OCI-LY7 (cell line): ENCODE measurements at regions not wholly inside any gene's neighbourhood (a gene's known extent, or its start where the extent isn't known, plus 50 kb on each side); places are given as distances from the start of the nearest gene placed in this dataset.

Experiments used
- BruUV-seq: library from RNA; stranded (reverse); fragments of 400-500 nt; replicated peaks from 2 replicates; lab custom pipeline; 2021; lab: Mats Ljungman, UMichigan
- CTCF ChIA-PET: fragments of 300-600 bp; sonication (Branson Sonifier 250); formaldehyde crosslinking; loops from one replicate; lab custom pipeline; 2022; ENCODE audit warnings: antibody characterized with exemption; ENCODE audit not compliant: unreplicated experiment; lab: Charles Lee
- POLR2A ChIA-PET: fragments of 300-600 bp; sonication (Branson Sonifier 250); formaldehyde crosslinking; loops from one replicate; lab custom pipeline; 2022; ENCODE audit warnings: antibody characterized with exemption; lab: Charles Lee
- DNase-seq: peaks from one replicate; pipeline ENCODE4 v3.0.0-alpha.2; 2015; ENCODE audit warnings: low spot score
- H2AFZ ChIP-seq: fragments of 200-600 bp; sonication (generic), shearing (Covaris generic); 2 replicates; pipeline ENCODE4 v1.6.1; 2014; ENCODE audit warnings: mild to moderate bottlenecking, antibody characterized with exemption, low read length, moderate library complexity
- H3K27ac ChIP-seq: fragments of 200-600 bp; sonication (generic); 2 replicates; pipeline ENCODE4 v1.5.1; 2014; ENCODE audit warnings: mixed run types, low read depth, mild to moderate bottlenecking, moderate library complexity, low read length, inconsistent platforms; ENCODE audit not compliant: poor library complexity, severe bottlenecking
- H3K36me3 ChIP-seq: fragments of 200-600 bp; sonication (generic); 2 replicates; pipeline ENCODE4 v1.6.1; 2014; ENCODE audit warnings: mild to moderate bottlenecking, antibody characterized with exemption, low read length, moderate library complexity, mixed read lengths; ENCODE audit not compliant: insufficient read depth
- H3K4me1 ChIP-seq: fragments of 200-600 bp; sonication (generic); 2 replicates; pipeline ENCODE4 v1.5.1; 2014; ENCODE audit warnings: mild to moderate bottlenecking, low read length; ENCODE audit not compliant: insufficient read depth, poor library complexity, severe bottlenecking
- H3K4me2 ChIP-seq: fragments of 200-600 bp; sonication (generic); 2 replicates; pipeline ENCODE4 v1.6.1; 2014; ENCODE audit warnings: mild to moderate bottlenecking, low read length
- H3K4me3 ChIP-seq: fragments of 200-600 bp; sonication (generic); 2 replicates; pipeline ENCODE4 v1.5.1; 2014; ENCODE audit warnings: mild to moderate bottlenecking, low read depth, low read length; ENCODE audit not compliant: poor library complexity, severe bottlenecking
- H3K79me2 ChIP-seq: fragments of 200-600 bp; sonication (generic); 2 replicates; pipeline ENCODE4 v1.6.1; 2016; ENCODE audit warnings: low read depth, mild to moderate bottlenecking, low read length, moderate library complexity, mixed read lengths; ENCODE audit not compliant: insufficient read depth
- H3K9me2 ChIP-seq: fragments of 200-600 bp; sonication (generic); 2 replicates; pipeline ENCODE4 v1.6.1; 2016; ENCODE audit warnings: mild to moderate bottlenecking, low read length, mixed read lengths; ENCODE audit not compliant: insufficient read depth
- H3K9me3 ChIP-seq: fragments of 200-600 bp; sonication (generic); 2 replicates; pipeline ENCODE4 v1.6.1; 2014; ENCODE audit warnings: mild to moderate bottlenecking, mixed run types, low read length, mixed read lengths
- H4K20me1 ChIP-seq: fragments of 200-600 bp; sonication (generic); 2 replicates; pipeline ENCODE4 v1.6.1; 2014; ENCODE audit warnings: mild to moderate bottlenecking, antibody characterized with exemption, low read length, moderate library complexity, mixed read lengths; ENCODE audit not compliant: insufficient read depth
- EZH2phosphoT487 ChIP-seq: fragments of 200-600 bp; sonication (generic); IDR thresholded peaks from 2 replicates; pipeline ENCODE4 v1.6.1; 2018; ENCODE audit warnings: low read depth, borderline replicate concordance, mild to moderate bottlenecking, mixed run types, antibody characterized with exemption, low read length, moderate library complexity, mixed read lengths
- intact Hi-C: fragments of 100-400 bp; cut with micrococcal nuclease; formaldehyde crosslinking; loops from one replicate; pipeline ENCODE4 v1.10.0; 2022; ENCODE audit not compliant: unreplicated experiment
- TF ChIP-seq, protein P1 (sequence below): fragments of 200-600 bp; sonication (generic); conservative IDR thresholded peaks from 2 replicates; pipeline ENCODE4 v1.5.1; 2014; ENCODE audit warnings: mild to moderate bottlenecking, antibody characterized with exemption, low read length, moderate library complexity, mixed read lengths

- H4K20me1 ChIP-seq: no peaks in the 10 kb centered on the region
- no peaks in the 10 kb centered on the region for H3K79me2 ChIP-seq
- no peak for TF ChIP-seq EZH2phosphoT487
- TF ChIP-seq, protein P1, sequence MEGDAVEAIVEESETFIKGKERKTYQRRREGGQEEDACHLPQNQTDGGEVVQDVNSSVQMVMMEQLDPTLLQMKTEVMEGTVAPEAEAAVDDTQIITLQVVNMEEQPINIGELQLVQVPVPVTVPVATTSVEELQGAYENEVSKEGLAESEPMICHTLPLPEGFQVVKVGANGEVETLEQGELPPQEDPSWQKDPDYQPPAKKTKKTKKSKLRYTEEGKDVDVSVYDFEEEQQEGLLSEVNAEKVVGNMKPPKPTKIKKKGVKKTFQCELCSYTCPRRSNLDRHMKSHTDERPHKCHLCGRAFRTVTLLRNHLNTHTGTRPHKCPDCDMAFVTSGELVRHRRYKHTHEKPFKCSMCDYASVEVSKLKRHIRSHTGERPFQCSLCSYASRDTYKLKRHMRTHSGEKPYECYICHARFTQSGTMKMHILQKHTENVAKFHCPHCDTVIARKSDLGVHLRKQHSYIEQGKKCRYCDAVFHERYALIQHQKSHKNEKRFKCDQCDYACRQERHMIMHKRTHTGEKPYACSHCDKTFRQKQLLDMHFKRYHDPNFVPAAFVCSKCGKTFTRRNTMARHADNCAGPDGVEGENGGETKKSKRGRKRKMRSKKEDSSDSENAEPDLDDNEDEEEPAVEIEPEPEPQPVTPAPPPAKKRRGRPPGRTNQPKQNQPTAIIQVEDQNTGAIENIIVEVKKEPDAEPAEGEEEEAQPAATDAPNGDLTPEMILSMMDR: no peak
- H2AFZ ChIP-seq: no peak overlapping the region
- no peaks in the 10 kb centered on the region for H3K9me2 ChIP-seq
- no peak overlapping the region for H3K4me3 ChIP-seq
- H3K27ac ChIP-seq: no peak overlapping the region
- H3K4me1 ChIP-seq: no peaks in the 10 kb centered on the region
- no peaks in the 10 kb centered on the region for H3K36me3 ChIP-seq
- DNase-seq: no peak
- H3K9me3 ChIP-seq: no peaks in the 10 kb centered on the region
- intact Hi-C loops: no loop called here
- ChIA-PET CTCF (no interaction called here), POLR2A (no interaction called here)
- no peak overlapping the region for H3K4me2 ChIP-seq
- BruUV-seq: no TSS peak
Measured at GRCh38 chr10:45152726-45153125, 152.0 kb downstream of the ZNF22 start.

DNA sequence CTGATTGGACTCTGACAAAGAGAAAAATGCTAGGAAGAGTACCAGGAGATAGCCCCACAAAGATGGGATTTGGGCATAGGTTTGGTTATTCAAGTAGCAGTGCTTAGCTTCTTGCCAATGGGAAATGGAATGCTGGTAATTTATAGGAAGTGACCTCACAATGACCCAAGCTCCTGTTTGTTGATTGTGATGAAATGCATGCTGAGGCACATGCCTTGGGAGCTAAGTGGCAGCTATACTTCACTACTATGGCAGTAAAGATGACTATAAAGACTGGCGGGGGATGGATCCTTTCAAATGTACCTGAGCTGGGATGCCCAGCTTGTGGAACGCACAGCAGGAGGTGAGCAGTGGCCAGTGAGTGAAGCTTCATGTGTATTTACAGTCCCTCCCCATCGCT lies 153.8 kb downstream of the ZNF22 start:
- Histone ChIP-seq H2AFZ (no peak overlapping the region), H3K4me1 (no peaks in the 10 kb centered on the region), H3K36me3 (no peaks in the 10 kb centered on the region), H4K20me1 (no peaks in the 10 kb centered on the region), H3K9me2 (no peaks in the 10 kb centered on the region), H3K79me2 (no peaks in the 10 kb centered on the region), H3K4me3 (no peak overlapping the region), H3K4me2 (no peak overlapping the region), H3K9me3 (no peaks in the 10 kb centered on the region), H3K27ac (no peak overlapping the region)
- intact Hi-C loops: no loop called here
- DNase-seq: no peak
- BruUV-seq: no TSS peak
- ChIA-PET CTCF (no interaction called here), POLR2A (no interaction called here)
- TF ChIP-seq, protein P1: no peak
- TF ChIP-seq EZH2phosphoT487: no peak

DNA sequence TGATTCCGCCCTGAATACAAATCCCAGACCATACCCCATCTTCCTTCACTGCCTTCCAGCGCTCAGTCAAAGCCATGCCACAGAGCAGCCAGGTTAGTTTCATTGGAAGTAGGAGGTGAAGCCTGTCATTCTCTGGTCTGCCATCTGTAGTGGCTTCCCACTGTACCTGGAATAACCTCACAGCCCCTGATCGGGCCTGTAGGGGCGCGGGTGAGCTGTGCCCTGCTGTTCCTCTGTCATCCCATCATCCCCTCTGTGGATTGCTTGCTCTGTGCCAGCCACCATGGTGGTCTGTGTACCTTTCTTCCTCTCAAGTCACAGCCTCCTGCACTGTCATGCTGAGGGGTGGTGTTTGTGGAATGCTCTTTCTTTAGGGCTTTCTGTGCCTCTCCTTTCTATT lies 155.1 kb downstream of the ZNF22 start:
- no peak overlapping the region for H3K27ac ChIP-seq
- H3K4me3 ChIP-seq: no peak overlapping the region
- no peak for DNase-seq
- BruUV-seq: no TSS peak
- H2AFZ ChIP-seq: no peak overlapping the region
- no peaks in the 10 kb centered on the region for H3K9me2 ChIP-seq
- ChIA-PET POLR2A (no interaction called here), CTCF (no interaction called here)
- intact Hi-C loops: no loop called here
- no peaks in the 10 kb centered on the region for H3K79me2 ChIP-seq
- no peaks in the 10 kb centered on the region for H4K20me1 ChIP-seq
- TF ChIP-seq, protein P1: no peak
- no peak for TF ChIP-seq EZH2phosphoT487
- no peaks in the 10 kb centered on the region for H3K36me3 ChIP-seq
- no peak overlapping the region for H3K4me2 ChIP-seq
- no peaks in the 10 kb centered on the region for H3K4me1 ChIP-seq
- H3K9me3 ChIP-seq: no peaks in the 10 kb centered on the region
